ENCODE measurements at regions not wholly inside any gene's neighbourhood (a gene's known extent, or its start where the extent isn't known, plus 50 kb on each side); places are given as distances from the start of the nearest gene placed in this dataset.
"Not testable (repeated sequence)": the region's sequence is repeated elsewhere in the genome, so short reads cannot be mapped to it uniquely, and the experiment has no call there.

DNA sequence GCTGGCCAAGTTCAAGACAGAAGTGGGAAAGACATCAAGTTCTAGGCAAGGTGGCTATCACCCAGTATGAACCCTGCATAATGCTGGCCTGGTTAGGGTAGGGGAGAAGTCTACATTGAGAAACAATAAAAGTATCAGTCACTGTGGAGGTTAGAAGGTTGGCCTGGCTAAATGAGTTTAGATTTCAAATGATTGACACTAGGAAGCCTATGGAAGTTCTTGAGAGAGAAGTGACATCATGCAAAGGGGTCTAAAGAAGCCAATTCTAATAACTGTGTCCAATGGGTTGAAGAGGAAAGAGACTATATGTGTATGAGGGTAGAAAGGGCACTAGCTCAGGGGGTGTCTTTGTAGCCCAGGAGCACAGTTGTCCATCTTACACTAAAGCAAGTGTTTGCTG is 98.5 kb upstream of the MBIP start:
- H3K4me1 ChIP-seq (ENCODE audit: control insufficient read depth in 2 of 2, insufficient read depth in 2 of 2, low read length in 2 of 2), result no peaks in the 10 kb centered on the region
- DNase-seq, result no peak
- intact Hi-C loops (cut with micrococcal nuclease), result no loop called here
- TF ChIP-seq EZH2 (IDR thresholded peaks at IDR 0.05; ENCODE audit: borderline replicate concordance, insufficient read depth, low read depth, low read length, poor library complexity, severe bottlenecking), result no peak
- TF ChIP-seq, protein P1, sequence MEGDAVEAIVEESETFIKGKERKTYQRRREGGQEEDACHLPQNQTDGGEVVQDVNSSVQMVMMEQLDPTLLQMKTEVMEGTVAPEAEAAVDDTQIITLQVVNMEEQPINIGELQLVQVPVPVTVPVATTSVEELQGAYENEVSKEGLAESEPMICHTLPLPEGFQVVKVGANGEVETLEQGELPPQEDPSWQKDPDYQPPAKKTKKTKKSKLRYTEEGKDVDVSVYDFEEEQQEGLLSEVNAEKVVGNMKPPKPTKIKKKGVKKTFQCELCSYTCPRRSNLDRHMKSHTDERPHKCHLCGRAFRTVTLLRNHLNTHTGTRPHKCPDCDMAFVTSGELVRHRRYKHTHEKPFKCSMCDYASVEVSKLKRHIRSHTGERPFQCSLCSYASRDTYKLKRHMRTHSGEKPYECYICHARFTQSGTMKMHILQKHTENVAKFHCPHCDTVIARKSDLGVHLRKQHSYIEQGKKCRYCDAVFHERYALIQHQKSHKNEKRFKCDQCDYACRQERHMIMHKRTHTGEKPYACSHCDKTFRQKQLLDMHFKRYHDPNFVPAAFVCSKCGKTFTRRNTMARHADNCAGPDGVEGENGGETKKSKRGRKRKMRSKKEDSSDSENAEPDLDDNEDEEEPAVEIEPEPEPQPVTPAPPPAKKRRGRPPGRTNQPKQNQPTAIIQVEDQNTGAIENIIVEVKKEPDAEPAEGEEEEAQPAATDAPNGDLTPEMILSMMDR (IDR thresholded peaks at IDR 0.05), result no peak
- H2AFZ ChIP-seq (ENCODE audit: insufficient read depth, low read depth, low read length, poor library complexity, severe bottlenecking), result no peak overlapping the region
- Mint-ChIP-seq H3K9me3 (ENCODE audit: insufficient read depth) (no peaks in the 10 kb centered on the region), H3K27me3 (no peaks in the 10 kb centered on the region), H3K4me1 (no peaks in the 10 kb centered on the region), H3K4me3 (no peak overlapping the region), H3K27ac (no peak overlapping the region)
- H3K9ac ChIP-seq (ENCODE audit: low read length), result no peak overlapping the region
- H3K9me3 ChIP-seq (ENCODE audit: control extremely low read depth in 1 of 3, control insufficient read depth in 2 of 3, insufficient read depth in 1 of 3, low read length in 2 of 3), result peaks cover 0 to 3% (median 0%) of the 10 kb centered on the region in 3 donors
- no peaks in the 10 kb centered on the region for H4K20me1 ChIP-seq (ENCODE audit: control insufficient read depth, insufficient read depth, low read length, poor library complexity, severe bottlenecking)
- CTCF ChIA-PET, result no interaction called here
- H3K36me3 ChIP-seq (replicated peaks in 1 of 2; ENCODE audit: control extremely low read depth in 1 of 2, control insufficient read depth in 1 of 2, extremely low read depth in 1 of 2, insufficient read depth in 2 of 2, low read length in 1 of 2), result no peaks in the 10 kb centered on the region
- H3K4me3 ChIP-seq (ENCODE audit: control extremely low read depth in 1 of 5, extremely low read depth in 1 of 5, insufficient read depth in 1 of 5, low read depth in 2 of 5, low read length in 4 of 5), result no peak overlapping the region
- no peak overlapping the region for H3K27ac ChIP-seq (ENCODE audit: low read length in 2 of 2)
- POLR2A ChIA-PET, result no interaction called here
- H3K4me2 ChIP-seq (replicated peaks; ENCODE audit: low read depth, low read length, poor library complexity, severe bottlenecking), result no peak overlapping the region
- no peaks in the 10 kb centered on the region for H3K79me2 ChIP-seq (ENCODE audit: control insufficient read depth, insufficient read depth, low read length)
- no peaks in the 10 kb centered on the region for H3K27me3 ChIP-seq (replicated peaks in 1 of 4; ENCODE audit: control extremely low read depth in 1 of 4, control insufficient read depth in 3 of 4, insufficient read depth in 4 of 4, low read length in 3 of 4)
- ATAC-seq (ENCODE audit: low read depth), result no peak

DNA sequence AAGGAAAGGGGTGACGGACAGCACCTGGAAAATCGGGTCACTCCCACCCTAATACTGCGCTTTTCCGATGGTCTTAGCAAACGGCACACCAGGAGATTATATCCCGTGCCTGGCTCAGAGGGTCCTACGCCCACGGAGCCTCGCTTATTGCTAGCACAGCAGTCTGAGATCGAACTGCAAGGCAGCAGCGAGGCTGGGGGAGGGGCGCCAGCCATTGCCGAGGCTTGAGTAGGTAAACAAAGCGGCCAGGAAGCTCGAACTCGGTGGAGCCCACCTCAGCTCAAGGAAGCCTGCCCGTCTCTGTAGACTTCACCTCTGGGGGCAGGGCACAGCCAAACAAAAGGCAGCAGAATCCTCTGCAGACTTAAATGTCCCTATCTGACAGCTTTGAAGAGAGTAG is 91.5 kb upstream of the MBIP start:
- CTCF ChIA-PET; H3K9ac ChIP-seq (ENCODE audit: low read length); H3K36me3 ChIP-seq (replicated peaks in 1 of 2; ENCODE audit: control extremely low read depth in 1 of 2, control insufficient read depth in 1 of 2, extremely low read depth in 1 of 2, insufficient read depth in 2 of 2, low read length in 1 of 2); H3K27me3 ChIP-seq (replicated peaks in 1 of 4; ENCODE audit: control extremely low read depth in 1 of 4, control insufficient read depth in 3 of 4, insufficient read depth in 4 of 4, low read length in 3 of 4); H3K9me3 ChIP-seq (ENCODE audit: control extremely low read depth in 1 of 3, control insufficient read depth in 2 of 3, insufficient read depth in 1 of 3, low read length in 2 of 3); H3K9me3 Mint-ChIP-seq (ENCODE audit: insufficient read depth); intact Hi-C loops (cut with micrococcal nuclease); H3K27ac Mint-ChIP-seq; H3K79me2 ChIP-seq (ENCODE audit: control insufficient read depth, insufficient read depth, low read length); H2AFZ ChIP-seq (ENCODE audit: insufficient read depth, low read depth, low read length, poor library complexity, severe bottlenecking); H3K27me3 Mint-ChIP-seq; H3K4me3 ChIP-seq (ENCODE audit: control extremely low read depth in 1 of 5, extremely low read depth in 1 of 5, insufficient read depth in 1 of 5, low read depth in 2 of 5, low read length in 4 of 5); H3K27ac ChIP-seq (ENCODE audit: low read length in 2 of 2); ATAC-seq (ENCODE audit: low read depth); DNase-seq; H3K4me1 Mint-ChIP-seq; POLR2A ChIA-PET; H4K20me1 ChIP-seq (ENCODE audit: control insufficient read depth, insufficient read depth, low read length, poor library complexity, severe bottlenecking); H3K4me3 Mint-ChIP-seq; H3K4me1 ChIP-seq (ENCODE audit: control insufficient read depth in 2 of 2, insufficient read depth in 2 of 2, low read length in 2 of 2); H3K4me2 ChIP-seq (replicated peaks; ENCODE audit: low read depth, low read length, poor library complexity, severe bottlenecking): not testable (repeated sequence)
- WGBS (ENCODE audit: insufficient coverage), result 84% methylated on average over 12 of the region's 17 CpGs
